Activated CD8-positive, alpha-beta memory T cell treated with anti-CD3 and anti-CD28 coated beads, Interleukin-2, amount 50 U/mL, for 24 hours (primary cell): ENCODE measurements at regions not wholly inside any gene's neighbourhood (a gene's known extent, or its start where the extent isn't known, plus 50 kb on each side); places are given as distances from the start of the nearest gene placed in this dataset.

Experiments used
- DNase-seq: peaks from one replicate; pipeline ENCODE4 v3.0.0-alpha.2; 2020; ENCODE audit errors: extremely low read depth

- no peak for DNase-seq
These were observed 256.4 kb downstream of the GXYLT1 start for GRCh38 chr12:41888285-41888684.

GRCh38 chr12:41881891-41882805 lies 262.5 kb downstream of the GXYLT1 start:
- DNase-seq, result no peak

GRCh38 chr12:41869432-41869831 lies 275.2 kb downstream of the GXYLT1 start:
- DNase-seq, result no peak

GRCh38 chr12:41866878-41867430 lies 277.7 kb downstream of the GXYLT1 start:
- DNase-seq, result no peak

GRCh38 chr12:41856228-41856627 lies 288.4 kb downstream of the GXYLT1 start:
- DNase-seq, result no peak

GRCh38 chr12:41850046-41850445 lies 294.6 kb downstream of the GXYLT1 start:
- no peak for DNase-seq

- DNase-seq, result no peak
These were observed 298.0 kb downstream of the GXYLT1 start for GRCh38 chr12:41846718-41847117.

- DNase-seq, result no peak
These were observed 308.3 kb downstream of the GXYLT1 start for GRCh38 chr12:41836416-41836815.

GRCh38 chr12:41835556-41835955 lies 309.1 kb downstream of the GXYLT1 start:
- no peak for DNase-seq

- DNase-seq, result no peak
These were observed 324.7 kb downstream of the GXYLT1 start for GRCh38 chr12:41819948-41820347.

GRCh38 chr12:41804026-41804425 lies 340.6 kb downstream of the GXYLT1 start:
- DNase-seq, result no peak

GRCh38 chr12:41802803-41803202 lies 341.9 kb downstream of the GXYLT1 start:
- no peak for DNase-seq

GRCh38 chr12:41801261-41801660 lies 343.4 kb downstream of the GXYLT1 start:
- no peak for DNase-seq

- no peak for DNase-seq
These were observed 345.0 kb downstream of the GXYLT1 start for GRCh38 chr12:41799671-41800070.

GRCh38 chr12:41795910-41796309 lies 348.8 kb downstream of the GXYLT1 start:
- DNase-seq, result no peak

GRCh38 chr12:41795051-41795600 lies 349.5 kb downstream of the GXYLT1 start:
- DNase-seq, result no peak

- DNase-seq, result no peak
These were observed 350.3 kb downstream of the GXYLT1 start for GRCh38 chr12:41794336-41794735.

- DNase-seq, result no peak
These were observed 359.7 kb downstream of the GXYLT1 start for GRCh38 chr12:41784957-41785356.

GRCh38 chr12:41778934-41779333 lies 365.7 kb downstream of the GXYLT1 start:
- DNase-seq, result no peak

- no peak for DNase-seq
These were observed 367.4 kb downstream of the GXYLT1 start for GRCh38 chr12:41777064-41777790.

GRCh38 chr12:41772478-41772877 lies 372.2 kb downstream of the GXYLT1 start:
- no peak for DNase-seq

- DNase-seq, result no peak
These were observed 374.9 kb downstream of the GXYLT1 start for GRCh38 chr12:41769810-41770209.
